Mesenchymal stem cell (in vitro differentiated cells and primary cell): ENCODE measurements at regions not wholly inside any gene's neighbourhood (a gene's known extent, or its start where the extent isn't known, plus 50 kb on each side); places are given as distances from the start of the nearest gene placed in this dataset.

Experiments
- DNase-seq: peaks from one replicate; pipeline ENCODE4 v3.0.0-alpha.2; 2013
- H2AFZ ChIP-seq: one replicate; pipeline ENCODE4 v1.6.1; 2013; ENCODE audit warnings: low read depth, mild to moderate bottlenecking, control low read depth, inconsistent platforms, low read length, moderate library complexity
- H2AK5ac ChIP-seq: 2 replicates; pipeline ENCODE4 v1.6.1; 2013; ENCODE audit warnings: low read length, moderate library complexity, mild to moderate bottlenecking, inconsistent platforms; ENCODE audit not compliant: severe bottlenecking
- H2BK120ac ChIP-seq: one replicate; pipeline ENCODE4 v1.6.1; 2013; ENCODE audit warnings: low read depth, mild to moderate bottlenecking, inconsistent platforms, low read length, moderate library complexity
- H2BK12ac ChIP-seq, 2 experiments: one replicate each; pipeline ENCODE4 v1.6.1; 2013; ENCODE audit warnings: inconsistent platforms in 2 of 2, low read length in 2 of 2, mild to moderate bottlenecking in 2 of 2, moderate library complexity in 2 of 2, control low read depth in 1 of 2
- H2BK15ac ChIP-seq: one replicate; pipeline ENCODE4 v1.6.1; 2013; ENCODE audit warnings: mild to moderate bottlenecking, low read depth, inconsistent platforms; ENCODE audit not compliant: poor library complexity, severe bottlenecking
- H2BK5ac ChIP-seq: 2 replicates; pipeline ENCODE4 v1.6.1; 2013; ENCODE audit warnings: low read depth, mild to moderate bottlenecking, low read length, control low read depth, inconsistent platforms; ENCODE audit not compliant: poor library complexity, severe bottlenecking
- H3K14ac ChIP-seq, 2 experiments: one replicate each; pipeline ENCODE4 v1.6.1; 2013; ENCODE audit warnings: inconsistent platforms in 2 of 2, low read length in 2 of 2, control low read depth in 1 of 2, mild to moderate bottlenecking in 1 of 2, moderate library complexity in 1 of 2
- H3K18ac ChIP-seq, 2 experiments: one replicate each; pipeline ENCODE4 v1.6.1; 2013; ENCODE audit warnings: inconsistent platforms in 2 of 2, low read length in 2 of 2, control low read depth in 1 of 2, low read depth in 1 of 2, mild to moderate bottlenecking in 1 of 2
- H3K23ac ChIP-seq, 2 experiments: one replicate each; pipeline ENCODE4 v1.6.1; 2013; ENCODE audit warnings: inconsistent platforms in 2 of 2, low read length in 2 of 2, mild to moderate bottlenecking in 2 of 2, moderate library complexity in 2 of 2, control low read depth in 1 of 2
- H3K27ac ChIP-seq: 2 replicates; pipeline ENCODE4 v1.5.1; 2013; ENCODE audit warnings: mild to moderate bottlenecking, moderate library complexity, low read length, control low read depth, inconsistent platforms; ENCODE audit not compliant: poor library complexity, severe bottlenecking
- H3K27me3 ChIP-seq, 2 experiments: 2 replicates each; pipeline versions ENCODE4 v1.6.1 to v1.7.0; 2013; ENCODE audit warnings: low read length in 2 of 2, mild to moderate bottlenecking in 2 of 2, moderate library complexity in 2 of 2, control low read depth in 1 of 2, inconsistent platforms in 1 of 2; ENCODE audit not compliant: control insufficient read depth in 1 of 2, insufficient read depth in 1 of 2
- H3K36me3 ChIP-seq, 2 experiments: 2 replicates each; pipeline versions ENCODE4 v1.6.1 to v1.7.0; 2013; ENCODE audit warnings: low read length in 2 of 2, control low read depth in 1 of 2, inconsistent platforms in 1 of 2, low read depth in 1 of 2, mild to moderate bottlenecking in 1 of 2; ENCODE audit not compliant: insufficient read depth in 2 of 2, control insufficient read depth in 1 of 2
- H3K4ac ChIP-seq, 2 experiments: one replicate each; pipeline ENCODE4 v1.6.1; 2013; ENCODE audit warnings: inconsistent platforms in 2 of 2, low read length in 2 of 2, mild to moderate bottlenecking in 2 of 2, moderate library complexity in 2 of 2, control low read depth in 1 of 2, low read depth in 1 of 2
- H3K4me1 ChIP-seq: 2 replicates; pipeline ENCODE4 v1.6.1; 2013; ENCODE audit warnings: low read depth, low read length, control low read depth; ENCODE audit not compliant: control insufficient read depth, insufficient read depth
- H3K4me2 ChIP-seq: 2 replicates; pipeline ENCODE4 v1.6.1; 2013; ENCODE audit warnings: low read length, mild to moderate bottlenecking, inconsistent platforms; ENCODE audit not compliant: poor library complexity, severe bottlenecking
- H3K4me3 ChIP-seq, 2 experiments: 2 replicates each; pipeline versions ENCODE4 v1.5.1 to v1.7.0; 2013; ENCODE audit warnings: low read length in 2 of 2, mild to moderate bottlenecking in 2 of 2, control low read depth in 1 of 2, low read depth in 1 of 2; ENCODE audit not compliant: insufficient read depth in 1 of 2
- H3K79me1 ChIP-seq: replicated peaks from 2 replicates; pipeline ENCODE4 v1.6.1; 2013; ENCODE audit warnings: mild to moderate bottlenecking, control low read depth, low read length, inconsistent platforms; ENCODE audit not compliant: poor library complexity, severe bottlenecking
- H3K9ac ChIP-seq: 2 replicates; pipeline ENCODE4 v1.7.0; 2013; ENCODE audit warnings: mild to moderate bottlenecking, low read length, moderate library complexity
- H3K9me3 ChIP-seq: 2 replicates; pipeline ENCODE4 v1.7.0; 2013; ENCODE audit warnings: mild to moderate bottlenecking, low read length; ENCODE audit not compliant: control insufficient read depth
- H4K8ac ChIP-seq: one replicate; pipeline ENCODE4 v1.6.1; 2013; ENCODE audit warnings: inconsistent platforms, mild to moderate bottlenecking, low read length, moderate library complexity
- H4K91ac ChIP-seq: one replicate; pipeline ENCODE4 v1.6.1; 2013; ENCODE audit warnings: mild to moderate bottlenecking, low read length, inconsistent platforms
- WGBS: methylation state at CpG from one replicate; pipeline ENCODE4 v1.1.7; 2013; ENCODE audit warnings: mixed read lengths; 5-methylcytosine and 5-hydroxymethylcytosine counted together

DNA sequence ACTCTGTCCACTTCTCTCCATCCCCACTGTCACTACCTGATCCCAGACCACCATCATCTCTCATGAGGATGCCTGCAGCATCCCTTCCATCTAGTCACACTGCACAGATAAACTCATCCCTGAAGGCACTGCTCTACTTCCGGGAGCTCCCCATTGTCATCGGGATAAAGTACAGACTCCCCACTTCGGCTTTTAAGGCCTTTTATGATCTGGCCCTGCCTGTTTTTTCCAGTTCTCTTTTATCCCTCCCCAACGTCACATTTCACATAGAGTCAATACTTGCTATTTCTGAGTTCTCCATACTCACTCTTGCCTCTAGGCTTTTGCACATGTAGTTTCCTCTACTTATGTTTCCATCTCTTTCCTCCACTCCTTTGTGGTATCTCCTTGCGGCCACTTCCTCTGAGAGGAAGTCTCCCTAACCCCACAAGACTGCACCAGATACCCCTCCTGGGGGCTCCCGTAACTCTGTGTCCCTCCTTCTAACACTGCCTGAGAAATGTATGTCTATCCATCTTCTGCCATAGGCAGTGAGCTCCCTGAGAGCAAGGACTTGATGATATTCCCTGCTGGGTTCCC lies 66.9 kb downstream of the COPRS start:
- Histone ChIP-seq H3K23ac (no peak overlapping the region), H2AFZ (no peak overlapping the region), H2AK5ac (no peak overlapping the region), H3K18ac (no peak overlapping the region), H3K9ac (no peak overlapping the region), H3K4me2 (no peak overlapping the region), H2BK15ac (no peak overlapping the region), H3K9me3 (no peaks in the 10 kb centered on the region), H2BK12ac (no peak overlapping the region), H4K91ac (no peak overlapping the region), H4K8ac (no peak overlapping the region), H3K36me3 (no peaks in the 10 kb centered on the region), H3K4ac (no peak overlapping the region), H2BK120ac (no peak overlapping the region), H2BK5ac (no peak overlapping the region), H3K14ac (no peak overlapping the region), H3K4me1 (peaks cover 6% of the 10 kb centered on the region), H3K27me3 (peaks cover 0 to 6% of the 10 kb centered on the region in 2 experiments), H3K79me1 (no peaks in the 10 kb centered on the region), H3K27ac (no peak overlapping the region), H3K4me3 (no peak overlapping the region)
- 82% methylated on average over 6 of the region's 6 CpGs for WGBS
- no peak for DNase-seq

DNA sequence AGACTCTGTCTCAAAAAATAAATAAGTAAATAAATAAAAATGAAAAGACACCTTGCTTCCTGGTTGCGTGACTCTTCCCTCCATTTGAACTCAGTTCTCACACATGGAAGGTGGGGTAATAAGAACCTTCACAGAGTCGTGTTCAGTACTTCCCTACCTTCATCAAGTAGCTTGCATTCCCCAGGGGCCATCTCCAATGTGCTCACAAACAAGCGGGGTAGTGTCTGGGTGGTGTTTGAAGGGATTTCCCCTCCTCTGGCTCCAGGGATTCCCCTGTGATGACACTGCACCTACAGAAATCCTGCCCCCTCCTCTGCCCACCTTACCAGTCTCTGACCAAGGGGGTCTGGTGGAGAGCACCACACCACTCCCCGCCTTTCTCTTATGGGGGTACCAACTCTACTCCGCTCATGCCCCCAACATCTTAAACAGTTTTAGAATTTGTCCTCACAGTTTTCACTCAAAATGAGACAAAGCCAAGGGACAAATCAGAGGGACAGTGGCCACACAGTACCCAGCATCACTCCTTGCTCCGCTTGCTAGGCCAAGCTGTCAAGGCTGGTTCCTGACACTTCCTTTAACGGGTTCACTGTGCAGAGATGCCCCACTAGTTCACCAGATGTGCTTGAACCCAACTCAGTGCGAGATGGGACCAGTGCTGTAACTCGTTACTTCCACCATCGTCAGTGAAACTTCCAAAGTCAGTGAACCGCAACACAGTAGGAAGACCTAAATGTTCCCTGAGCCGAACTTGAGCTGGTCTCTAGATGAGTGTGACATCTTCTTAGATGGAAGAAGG lies 69.1 kb downstream of the COPRS start:
- peaks cover 0 to 6% of the 10 kb centered on the region in 2 experiments for H3K27me3 ChIP-seq
- WGBS = 84% methylated on average over 10 of the region's 12 CpGs
- no peak overlapping the region for H3K4me3 ChIP-seq
- H3K14ac ChIP-seq = no peak overlapping the region
- H3K9me3 ChIP-seq = no peaks in the 10 kb centered on the region
- H4K8ac ChIP-seq = no peak overlapping the region
- no peak overlapping the region for H3K23ac ChIP-seq
- no peaks in the 10 kb centered on the region for H3K36me3 ChIP-seq
- no peak for DNase-seq
- H2BK120ac ChIP-seq = no peak overlapping the region
- H3K27ac ChIP-seq = no peak overlapping the region
- H3K18ac ChIP-seq = no peak overlapping the region
- no peak overlapping the region for H2AK5ac ChIP-seq
- H3K4me1 ChIP-seq = peaks cover 6% of the 10 kb centered on the region
- H3K79me1 ChIP-seq = no peaks in the 10 kb centered on the region
- no peak overlapping the region for H3K4me2 ChIP-seq
- no peak overlapping the region for H4K91ac ChIP-seq
- no peak overlapping the region for H3K4ac ChIP-seq
- H3K9ac ChIP-seq = no peak overlapping the region
- no peak overlapping the region for H2BK15ac ChIP-seq
- H2BK5ac ChIP-seq = no peak overlapping the region
- H2BK12ac ChIP-seq = no peak overlapping the region
- H2AFZ ChIP-seq = no peak overlapping the region

DNA sequence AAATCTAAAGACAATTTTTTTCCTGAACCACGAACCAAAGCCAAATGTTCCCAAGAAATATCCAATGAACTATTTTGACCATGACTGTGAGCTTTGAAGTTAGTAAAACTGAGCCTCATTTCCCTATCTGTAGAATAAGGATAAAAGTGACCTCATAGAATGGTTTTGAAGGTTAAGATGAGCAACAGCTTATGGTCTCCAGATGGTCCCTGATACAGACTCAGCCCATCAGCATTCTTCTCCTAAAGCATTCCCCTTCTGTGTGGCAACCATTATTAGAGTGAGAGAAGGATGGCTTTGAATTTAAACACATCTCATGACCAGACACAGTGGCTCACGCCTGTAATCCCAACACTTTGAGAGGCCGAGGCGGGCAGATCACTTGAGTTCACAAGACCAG lies 70.1 kb downstream of the COPRS start:
- Histone ChIP-seq H3K4me3 (no peak overlapping the region), H3K4me1 (peaks cover 6% of the 10 kb centered on the region), H3K27ac (no peak overlapping the region), H2AK5ac (no peak overlapping the region), H3K9me3 (no peaks in the 10 kb centered on the region), H2BK12ac (no peak overlapping the region), H3K9ac (peak overlapping the region; percentile 28), H3K4me2 (no peak overlapping the region), H2BK5ac (no peak overlapping the region), H3K18ac (no peak overlapping the region), H2BK120ac (no peak overlapping the region), H2AFZ (no peak overlapping the region), H3K36me3 (no peaks in the 10 kb centered on the region), H2BK15ac (no peak overlapping the region), H4K91ac (no peak overlapping the region), H3K79me1 (no peaks in the 10 kb centered on the region), H3K14ac (no peak overlapping the region), H3K4ac (no peak overlapping the region), H3K23ac (no peak overlapping the region), H3K27me3 (peaks cover 0 to 6% of the 10 kb centered on the region in 2 experiments), H4K8ac (no peak overlapping the region)
- DNase-seq = no peak
- 94% methylated on average over 3 of the region's 4 CpGs for WGBS

DNA sequence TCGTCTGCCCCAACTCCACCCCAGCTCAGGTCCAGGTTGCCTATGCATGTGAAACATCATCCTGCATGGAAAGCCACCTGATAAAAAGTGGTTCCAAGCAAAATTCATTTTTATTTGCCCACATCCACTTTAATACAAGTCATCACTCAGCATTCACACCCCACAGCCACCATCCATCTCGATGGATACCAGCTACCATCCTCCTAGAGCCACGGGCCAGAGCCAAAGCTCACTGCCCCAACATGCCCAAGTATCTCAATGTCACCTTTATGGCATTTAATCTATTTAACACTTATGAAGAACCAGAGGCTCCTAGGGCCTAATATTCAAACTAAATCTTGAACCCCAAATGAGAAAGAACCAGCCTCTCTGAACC lies 70.5 kb downstream of the COPRS start:
- H2BK120ac ChIP-seq = no peak overlapping the region
- H2BK12ac ChIP-seq = no peak overlapping the region
- peaks cover 0 to 6% of the 10 kb centered on the region in 2 experiments for H3K27me3 ChIP-seq
- no peak overlapping the region for H2AFZ ChIP-seq
- H2BK5ac ChIP-seq = no peak overlapping the region
- H3K4ac ChIP-seq = no peak overlapping the region
- H3K4me1 ChIP-seq = peaks cover 6% of the 10 kb centered on the region
- H3K18ac ChIP-seq = no peak overlapping the region
- H2BK15ac ChIP-seq = no peak overlapping the region
- H3K27ac ChIP-seq = peak overlapping the region; percentile 5
- H2AK5ac ChIP-seq = no peak overlapping the region
- H4K8ac ChIP-seq = no peak overlapping the region
- H3K9me3 ChIP-seq = no peaks in the 10 kb centered on the region
- peak overlapping the region; percentile 28 for H3K9ac ChIP-seq
- no peak overlapping the region for H3K4me3 ChIP-seq
- H3K79me1 ChIP-seq = no peaks in the 10 kb centered on the region
- no peak overlapping the region for H3K4me2 ChIP-seq
- no peak overlapping the region for H3K23ac ChIP-seq
- no peak overlapping the region for H3K14ac ChIP-seq
- H3K36me3 ChIP-seq = no peaks in the 10 kb centered on the region
- no peak overlapping the region for H4K91ac ChIP-seq
- 85% methylated on average over 3 of the region's 3 CpGs for WGBS
- no peak for DNase-seq
